Activated naive CD4-positive, alpha-beta T cell treated with anti-CD3 and anti-CD28 coated beads, Interleukin-2, amount 10 ng/mL, durations not matched to agents 7 days and 5 days (primary cell): ENCODE measurements at regions not wholly inside any gene's neighbourhood (a gene's known extent, or its start where the extent isn't known, plus 50 kb on each side); places are given as distances from the start of the nearest gene placed in this dataset.

Source experiments
- CTCF ChIA-PET: fragments of 350-600 bp; sonication (Branson Sonifier 250); formaldehyde crosslinking; loops from one replicate; lab custom pipeline; 2021; ENCODE audit warnings: antibody characterized with exemption; lab: Charles Lee
- DNase-seq: peaks from one replicate; pipeline ENCODE4 v3.0.0-alpha.2; 2020
- H3K27ac Mint-ChIP-seq: one replicate; pipeline ENCODE4 v1.8.0; 2021; ENCODE audit warnings: mild to moderate bottlenecking, moderate library complexity, mixed read lengths
- H3K27me3 Mint-ChIP-seq: one replicate; pipeline ENCODE4 v1.8.0; 2021; ENCODE audit warnings: mild to moderate bottlenecking, mixed read lengths
- H3K36me3 Mint-ChIP-seq: one replicate; pipeline ENCODE4 v1.8.0; 2021; ENCODE audit warnings: mixed read lengths
- H3K4me1 Mint-ChIP-seq: one replicate; pipeline ENCODE4 v1.8.0; 2021; ENCODE audit warnings: mixed read lengths
- H3K4me3 Mint-ChIP-seq: one replicate; pipeline ENCODE4 v1.8.0; 2021; ENCODE audit warnings: mild to moderate bottlenecking, moderate library complexity, mixed read lengths
- H3K9me3 Mint-ChIP-seq: one replicate; pipeline ENCODE4 v1.8.0; 2021; ENCODE audit warnings: mixed read lengths

DNA sequence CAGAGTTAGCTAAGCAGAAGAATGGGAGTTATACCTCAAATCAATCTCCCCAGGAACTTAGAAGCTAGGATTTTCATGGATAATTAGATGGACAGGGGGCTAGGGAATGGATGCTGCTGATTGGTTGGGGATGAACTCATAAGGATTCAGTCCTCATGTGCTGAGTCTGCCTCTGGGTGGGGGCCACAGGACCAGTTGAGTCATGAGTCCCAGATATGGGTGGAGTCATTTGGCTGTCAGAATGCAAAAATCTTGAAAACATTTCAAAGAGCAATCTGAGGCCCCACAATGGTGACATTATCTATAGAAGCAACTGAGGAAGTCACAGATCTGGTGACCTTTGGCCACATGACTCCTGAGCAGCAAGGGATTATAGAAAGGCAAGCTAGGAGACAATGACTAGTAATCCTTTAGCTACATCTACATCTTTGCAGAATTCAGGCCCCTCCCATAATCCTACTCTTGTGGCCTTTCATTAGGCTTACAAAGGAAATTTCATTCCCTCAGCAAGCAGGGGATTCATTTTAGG is 82.6 kb upstream of the CCL2 start:
- no peaks in the 10 kb centered on the region for H3K4me1 Mint-ChIP-seq
- DNase-seq, result no peak
- no peak overlapping the region for H3K4me3 Mint-ChIP-seq
- peaks cover 14% of the 10 kb centered on the region for H3K27me3 Mint-ChIP-seq
- no peaks in the 10 kb centered on the region for H3K9me3 Mint-ChIP-seq
- H3K36me3 Mint-ChIP-seq, result no peaks in the 10 kb centered on the region
- no peak overlapping the region for H3K27ac Mint-ChIP-seq
- CTCF ChIA-PET, result interaction anchor here (0.7 to 5.9 kb wide), 6 partner anchors 10 to 227 kb away, joined by 3 to 52 read pairs (median 6); partner anchors contain the start of gene CCL1

DNA sequence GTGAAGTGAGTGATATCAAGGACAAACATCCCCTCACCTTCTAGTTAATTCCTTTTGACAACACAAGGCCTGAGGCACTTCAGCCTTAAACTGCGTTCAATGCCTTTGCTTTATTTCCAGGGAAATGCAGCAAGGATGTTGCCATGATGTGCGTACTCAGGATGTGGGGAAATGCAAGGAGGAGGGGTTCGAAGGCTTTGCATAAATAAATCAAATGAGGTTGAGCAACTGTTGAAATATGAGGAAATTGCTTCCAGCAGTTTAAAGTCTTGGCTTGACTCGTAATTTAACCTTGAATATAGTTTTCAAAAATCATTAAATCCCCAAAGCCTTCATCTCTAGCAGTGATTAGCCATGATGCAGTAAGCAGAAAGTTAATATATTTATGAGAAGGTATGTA is 81.8 kb upstream of the CCL2 start:
- H3K27me3 Mint-ChIP-seq, result peaks cover 14% of the 10 kb centered on the region
- no peak overlapping the region for H3K4me3 Mint-ChIP-seq
- CTCF ChIA-PET, result interaction anchor here (5.9 kb wide), 1 partner anchor 188 kb away, joined by 52 read pairs; the partner anchor contains the start of gene CCL1
- DNase-seq, result no peak
- H3K9me3 Mint-ChIP-seq, result no peaks in the 10 kb centered on the region
- no peaks in the 10 kb centered on the region for H3K36me3 Mint-ChIP-seq
- no peak overlapping the region for H3K27ac Mint-ChIP-seq
- H3K4me1 Mint-ChIP-seq, result no peaks in the 10 kb centered on the region

DNA sequence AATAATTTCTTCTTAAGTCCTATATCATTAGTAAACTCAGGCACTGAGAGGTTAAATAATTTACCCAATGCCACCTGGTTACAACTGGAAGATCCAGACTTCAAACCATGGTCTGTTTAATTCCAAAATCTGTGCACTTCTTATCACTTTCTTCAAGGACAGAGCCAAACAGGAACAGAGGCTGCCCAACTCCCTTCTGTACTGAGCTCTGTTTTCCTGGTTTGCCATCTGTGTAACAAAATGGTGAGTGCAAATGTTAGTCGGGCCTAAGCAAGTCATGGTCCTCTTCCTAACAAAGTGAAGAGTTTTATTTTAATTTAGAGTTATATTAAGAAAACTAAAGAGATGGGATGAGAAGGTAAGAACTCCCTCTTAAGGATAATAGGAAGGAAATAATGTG is 80.6 kb upstream of the CCL2 start:
- H3K36me3 Mint-ChIP-seq, result no peaks in the 10 kb centered on the region
- no peak for DNase-seq
- CTCF ChIA-PET, result interaction anchor here (5.9 kb wide), 1 partner anchor 187 kb away, joined by 52 read pairs; the partner anchor contains the start of gene CCL1
- H3K4me1 Mint-ChIP-seq, result no peaks in the 10 kb centered on the region
- no peak overlapping the region for H3K4me3 Mint-ChIP-seq
- H3K27me3 Mint-ChIP-seq, result peaks cover 20% of the 10 kb centered on the region
- no peak overlapping the region for H3K27ac Mint-ChIP-seq
- H3K9me3 Mint-ChIP-seq, result no peaks in the 10 kb centered on the region

DNA sequence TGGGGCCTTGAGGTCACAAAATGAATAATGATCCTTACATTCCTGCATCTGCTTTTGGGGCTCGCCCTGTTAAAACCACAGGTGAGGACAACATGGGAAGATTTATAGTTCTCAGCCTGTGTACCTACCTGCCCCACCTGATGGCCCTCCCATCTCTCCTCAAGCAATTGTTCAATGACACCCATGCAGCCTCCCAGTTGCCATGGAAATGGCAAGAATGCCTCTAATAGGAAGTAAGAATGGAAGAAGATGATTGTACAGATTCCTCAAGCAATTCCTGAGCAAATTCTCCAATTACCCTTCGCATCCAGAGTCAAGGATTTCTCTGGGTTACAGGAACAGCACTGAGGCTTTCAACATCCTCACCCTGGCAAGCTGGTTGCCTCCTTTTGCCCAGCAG is 78.6 kb upstream of the CCL2 start:
- no peak overlapping the region for H3K4me3 Mint-ChIP-seq
- no peaks in the 10 kb centered on the region for H3K9me3 Mint-ChIP-seq
- no peak overlapping the region for H3K27ac Mint-ChIP-seq
- peaks cover 16% of the 10 kb centered on the region for H3K27me3 Mint-ChIP-seq
- CTCF ChIA-PET, result no interaction called here
- no peak for DNase-seq
- H3K36me3 Mint-ChIP-seq, result no peaks in the 10 kb centered on the region
- H3K4me1 Mint-ChIP-seq, result no peaks in the 10 kb centered on the region

DNA sequence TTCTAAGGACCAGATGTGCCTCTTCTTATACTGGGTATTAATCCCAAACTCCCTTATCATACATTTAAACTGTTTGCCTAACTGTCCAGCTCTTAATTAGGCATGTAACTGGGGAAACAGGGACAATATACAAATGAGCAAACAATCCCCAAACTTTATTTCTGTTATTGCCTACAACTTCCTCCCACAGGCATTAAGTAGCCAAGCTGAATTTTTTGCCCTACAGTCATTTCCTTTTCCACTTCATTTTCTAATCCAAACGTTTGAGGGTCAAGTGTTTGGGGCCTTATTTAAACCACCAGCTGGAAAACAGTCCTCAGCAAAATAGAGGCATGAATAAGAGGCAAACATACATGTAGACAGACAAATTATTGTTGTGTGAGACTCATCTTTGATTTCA is 77.4 kb upstream of the CCL2 start:
- H3K36me3 Mint-ChIP-seq, result no peaks in the 10 kb centered on the region
- peaks cover 5% of the 10 kb centered on the region for H3K4me1 Mint-ChIP-seq
- CTCF ChIA-PET, result interaction anchor here (1.5 kb wide), 1 partner anchor 184 kb away, joined by 4 read pairs; no protein-coding TSS in a partner anchor
- DNase-seq, result no peak
- no peaks in the 10 kb centered on the region for H3K9me3 Mint-ChIP-seq
- H3K27ac Mint-ChIP-seq, result no peak overlapping the region
- no peak overlapping the region for H3K4me3 Mint-ChIP-seq
- peaks cover 21% of the 10 kb centered on the region for H3K27me3 Mint-ChIP-seq

DNA sequence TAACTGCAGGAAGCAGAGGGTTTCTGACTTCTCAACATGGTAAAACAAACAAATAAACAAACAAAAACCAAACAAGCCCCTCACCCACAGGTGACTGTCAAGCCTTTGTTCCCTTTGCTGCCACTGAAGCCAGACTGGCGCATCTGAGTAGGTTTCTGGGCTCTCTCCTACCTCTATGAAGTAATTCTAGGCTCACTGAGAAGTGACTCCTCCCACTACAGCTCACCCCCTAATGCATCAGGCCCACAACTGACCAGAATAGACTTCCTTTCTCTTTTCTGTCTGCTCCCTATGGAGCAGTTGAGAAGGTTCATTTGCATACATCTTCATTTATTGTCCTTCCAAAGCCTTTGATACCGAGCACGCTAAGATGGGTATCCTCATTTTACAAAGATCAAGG is 77.0 kb upstream of the CCL2 start:
- H3K27me3 Mint-ChIP-seq, result peaks cover 23% of the 10 kb centered on the region
- H3K9me3 Mint-ChIP-seq, result no peaks in the 10 kb centered on the region
- H3K36me3 Mint-ChIP-seq, result no peaks in the 10 kb centered on the region
- H3K4me3 Mint-ChIP-seq, result no peak overlapping the region
- no peak overlapping the region for H3K27ac Mint-ChIP-seq
- no peak for DNase-seq
- peaks cover 5% of the 10 kb centered on the region for H3K4me1 Mint-ChIP-seq
- CTCF ChIA-PET, result interaction anchor here (1.5 kb wide), 1 partner anchor 184 kb away, joined by 4 read pairs; no protein-coding TSS in a partner anchor

DNA sequence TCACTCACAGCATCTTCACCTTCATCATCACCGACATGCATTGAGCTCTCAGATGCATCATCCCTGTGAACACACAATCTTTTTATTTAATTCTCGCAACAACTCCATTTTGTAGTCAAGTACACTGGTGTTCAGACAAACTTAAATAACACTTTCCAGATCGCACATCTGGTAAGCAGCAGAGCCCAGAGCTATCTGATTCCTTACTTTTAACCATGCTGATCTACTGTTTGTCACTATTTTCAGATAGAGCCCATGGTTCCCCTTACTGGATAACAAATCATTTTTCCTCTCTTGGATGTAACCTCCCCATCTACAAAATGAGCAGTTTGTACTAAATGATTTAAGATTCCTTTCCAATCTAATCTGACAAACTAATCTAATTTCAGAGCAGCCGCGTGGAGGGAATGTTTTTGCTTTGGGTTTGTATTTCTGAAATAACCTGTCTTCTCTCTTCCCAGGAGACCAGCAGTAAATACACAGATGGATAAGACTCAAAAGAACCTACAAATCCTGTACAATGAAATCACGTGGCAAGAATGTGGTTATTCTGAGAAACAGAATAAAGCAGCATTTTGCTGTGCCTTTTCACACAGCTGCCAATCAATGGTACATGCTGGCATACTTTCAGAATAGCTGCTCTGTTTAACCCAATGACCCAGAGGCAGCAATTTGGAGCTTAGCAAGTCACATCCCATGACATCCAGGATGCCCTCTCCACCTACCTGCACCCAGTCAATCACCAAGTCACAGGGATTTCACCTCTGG is 72.9 kb upstream of the CCL2 start:
- Mint-ChIP-seq H3K4me1 (peaks cover 5% of the 10 kb centered on the region), H3K4me3 (no peak overlapping the region), H3K27ac (no peak overlapping the region), H3K9me3 (no peaks in the 10 kb centered on the region), H3K27me3 (peaks cover 14% of the 10 kb centered on the region), H3K36me3 (no peaks in the 10 kb centered on the region)
- DNase-seq, result no peak
- CTCF ChIA-PET, result no interaction called here

DNA sequence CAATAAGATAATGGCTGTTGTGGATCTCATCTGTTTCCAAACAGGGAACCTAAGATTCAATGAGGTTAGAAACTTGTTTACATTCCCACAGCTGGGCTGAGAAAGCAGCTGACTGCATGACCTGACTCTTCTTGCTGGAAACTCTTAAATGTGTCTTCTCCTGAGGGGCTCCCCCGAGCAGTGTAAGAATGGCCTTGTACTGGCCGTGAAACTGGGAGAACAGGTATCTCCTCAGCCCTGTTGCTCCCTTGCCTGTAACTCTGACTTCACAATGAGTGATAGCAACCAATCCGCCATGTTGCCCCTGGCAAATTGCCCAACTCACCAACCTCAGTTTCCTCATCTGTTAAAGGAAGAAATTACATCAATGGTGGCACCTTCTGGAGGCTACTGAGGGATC is 59.1 kb upstream of the CCL2 start:
- H3K9me3 Mint-ChIP-seq, result no peaks in the 10 kb centered on the region
- no peaks in the 10 kb centered on the region for H3K4me1 Mint-ChIP-seq
- CTCF ChIA-PET, result interaction anchor here (1.0 to 3.0 kb wide), 3 partner anchors 25 to 169 kb away, joined by 3 to 36 read pairs (median 6); partner anchors contain the start of gene CCL1
- H3K27ac Mint-ChIP-seq, result no peak overlapping the region
- H3K36me3 Mint-ChIP-seq, result no peaks in the 10 kb centered on the region
- H3K27me3 Mint-ChIP-seq, result peaks cover 18% of the 10 kb centered on the region
- DNase-seq, result no peak
- no peak overlapping the region for H3K4me3 Mint-ChIP-seq

DNA sequence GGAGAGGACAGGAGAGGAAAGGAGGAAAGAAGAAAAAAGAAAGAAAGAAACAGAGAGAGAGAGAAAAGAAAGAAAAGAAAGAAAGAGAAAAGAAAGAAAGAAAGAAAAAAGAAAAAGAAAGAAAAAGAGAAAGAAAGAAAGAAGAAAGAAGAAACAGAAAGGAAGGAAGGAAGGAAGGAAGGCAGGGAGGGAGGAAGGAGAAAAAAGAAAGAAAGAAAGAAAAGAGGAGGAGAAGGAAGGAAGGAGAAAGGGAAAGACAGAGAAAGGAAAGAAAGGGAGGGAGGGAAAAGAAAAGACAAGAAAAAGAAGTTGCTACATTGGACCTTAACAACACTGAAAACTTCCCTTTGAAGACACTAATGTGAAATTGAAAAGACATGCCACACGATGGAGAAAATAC is 56.6 kb upstream of the CCL2 start:
- H3K27ac Mint-ChIP-seq, result no peak overlapping the region
- DNase-seq, result no peak
- no peaks in the 10 kb centered on the region for H3K9me3 Mint-ChIP-seq
- H3K4me1 Mint-ChIP-seq, result no peaks in the 10 kb centered on the region
- peaks cover 24% of the 10 kb centered on the region for H3K27me3 Mint-ChIP-seq
- no peak overlapping the region for H3K4me3 Mint-ChIP-seq
- CTCF ChIA-PET, result interaction anchor here (8.6 kb wide), 1 partner anchor 161 kb away, joined by 316 read pairs; the partner anchor contains the start of genes CCL1 and CCL13
- no peaks in the 10 kb centered on the region for H3K36me3 Mint-ChIP-seq

DNA sequence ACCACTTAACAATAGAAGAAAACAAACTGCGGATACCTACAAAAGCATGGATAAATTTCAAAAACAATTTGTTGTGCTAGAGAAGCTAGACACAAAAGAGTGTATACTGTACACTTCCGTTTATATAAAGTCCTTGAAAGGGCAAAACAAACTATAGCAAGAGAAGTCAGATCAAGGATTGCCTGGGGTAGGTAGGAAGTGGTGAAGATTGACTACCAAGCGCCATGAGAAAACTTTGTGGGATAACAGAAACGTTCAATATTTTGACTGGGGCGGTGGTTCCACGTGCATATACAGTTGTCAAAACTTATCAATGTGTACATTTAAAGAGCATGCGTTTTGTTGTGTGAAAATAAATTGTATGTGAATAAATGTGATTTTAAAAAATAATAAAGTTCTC is 55.6 kb upstream of the CCL2 start:
- Mint-ChIP-seq H3K36me3 (no peaks in the 10 kb centered on the region), H3K27ac (no peak overlapping the region), H3K4me1 (no peaks in the 10 kb centered on the region), H3K27me3 (peaks cover 32% of the 10 kb centered on the region), H3K4me3 (no peak overlapping the region), H3K9me3 (no peaks in the 10 kb centered on the region)
- CTCF ChIA-PET, result interaction anchor here (0.9 to 8.6 kb wide), 2 partner anchors 29 to 160 kb away, joined by 3 to 316 read pairs; partner anchors contain the start of genes CCL1 and CCL13
- DNase-seq, result no peak

DNA sequence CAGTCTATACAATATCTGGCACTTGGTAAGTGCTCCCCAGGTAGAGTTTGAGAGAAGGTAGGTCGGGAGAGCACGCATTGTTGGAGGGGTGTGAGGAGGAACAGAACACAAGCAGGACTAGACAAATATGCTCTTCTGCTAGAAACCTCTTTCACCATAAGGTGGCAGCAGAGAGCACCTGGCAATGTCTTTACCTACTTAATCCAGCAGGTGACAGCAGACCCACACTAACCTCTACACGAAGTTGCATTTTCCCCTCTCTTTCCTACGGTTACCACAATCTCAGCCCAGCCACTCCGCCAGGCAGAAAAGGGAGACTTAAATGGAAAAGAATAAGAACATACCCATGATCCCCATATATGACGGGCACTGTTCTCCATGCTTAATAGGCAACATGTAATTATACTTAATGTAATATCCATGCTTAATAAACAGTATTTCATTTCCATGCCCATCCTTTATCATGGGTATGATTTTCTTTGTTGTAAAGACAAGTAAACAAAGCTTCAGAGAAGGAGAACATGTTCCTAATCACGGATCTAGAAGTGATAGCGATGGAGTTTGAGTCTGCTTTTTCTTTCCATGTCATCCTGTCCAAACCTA is 55.1 kb upstream of the CCL2 start:
- peak; percentile 77 for DNase-seq
- Mint-ChIP-seq H3K36me3 (no peaks in the 10 kb centered on the region), H3K4me3 (no peak overlapping the region), H3K27me3 (peaks cover 32% of the 10 kb centered on the region), H3K27ac (no peak overlapping the region), H3K9me3 (no peaks in the 10 kb centered on the region), H3K4me1 (no peaks in the 10 kb centered on the region)
- CTCF ChIA-PET, result interaction anchor here (0.7 to 8.6 kb wide), 17 partner anchors 8 to 689 kb away, joined by 3 to 316 read pairs (median 6); partner anchors contain the start of genes CCL1 and CCL13

DNA sequence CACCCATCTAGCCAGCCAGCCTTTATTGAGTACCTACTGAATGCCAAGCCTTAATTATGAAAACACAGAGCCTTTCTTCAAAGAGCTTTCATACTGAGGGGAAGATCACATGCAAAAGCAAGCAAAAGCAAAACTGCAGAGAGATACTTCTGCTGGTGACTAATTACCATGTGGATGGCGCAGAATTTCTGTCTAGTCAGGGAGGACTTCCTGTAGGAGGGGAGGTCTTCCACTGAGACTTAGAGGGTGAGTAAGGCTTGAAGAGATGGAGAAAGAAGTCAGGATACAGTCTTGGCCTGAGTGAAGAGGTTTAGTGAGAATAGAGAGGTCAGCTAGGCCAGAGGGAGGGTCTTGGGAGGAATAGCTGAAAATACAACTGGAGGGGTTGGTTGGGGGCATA is 53.9 kb upstream of the CCL2 start:
- H3K27ac Mint-ChIP-seq, result no peak overlapping the region
- CTCF ChIA-PET, result interaction anchor here (0.7 to 8.6 kb wide), 13 partner anchors 15 to 919 kb away, joined by 3 to 316 read pairs (median 6); partner anchors contain the start of genes CCL1 and CCL13
- H3K9me3 Mint-ChIP-seq, result no peaks in the 10 kb centered on the region
- no peak for DNase-seq
- H3K27me3 Mint-ChIP-seq, result peaks cover 31% of the 10 kb centered on the region
- H3K4me3 Mint-ChIP-seq, result no peak overlapping the region
- no peaks in the 10 kb centered on the region for H3K36me3 Mint-ChIP-seq
- no peaks in the 10 kb centered on the region for H3K4me1 Mint-ChIP-seq

DNA sequence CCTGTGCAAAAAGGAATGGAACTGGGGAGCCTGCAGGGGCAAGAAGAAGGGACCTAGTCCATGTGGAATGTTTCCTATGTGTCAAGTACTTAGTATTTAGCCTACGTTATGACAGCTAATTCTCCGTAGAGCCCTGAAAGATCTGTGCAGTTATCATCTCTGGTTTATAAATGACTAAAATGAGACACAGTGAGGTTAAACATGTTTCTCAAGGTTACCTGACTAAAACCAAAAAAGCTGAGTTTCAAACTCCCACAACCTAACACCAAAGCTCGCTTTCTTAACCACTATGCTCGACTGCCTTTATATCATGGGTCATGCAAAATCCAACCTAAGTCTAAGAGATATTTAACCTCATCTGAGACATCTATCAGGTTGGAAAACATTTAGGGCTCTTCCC is 53.3 kb upstream of the CCL2 start:
- Mint-ChIP-seq H3K4me3 (no peak overlapping the region), H3K9me3 (no peaks in the 10 kb centered on the region), H3K4me1 (no peaks in the 10 kb centered on the region), H3K36me3 (no peaks in the 10 kb centered on the region), H3K27ac (no peak overlapping the region), H3K27me3 (peaks cover 30% of the 10 kb centered on the region)
- CTCF ChIA-PET, result interaction anchor here (1.4 to 8.6 kb wide), 7 partner anchors 30 to 918 kb away, joined by 3 to 316 read pairs (median 7); partner anchors contain the start of genes CCL1 and CCL13
- DNase-seq, result no peak

DNA sequence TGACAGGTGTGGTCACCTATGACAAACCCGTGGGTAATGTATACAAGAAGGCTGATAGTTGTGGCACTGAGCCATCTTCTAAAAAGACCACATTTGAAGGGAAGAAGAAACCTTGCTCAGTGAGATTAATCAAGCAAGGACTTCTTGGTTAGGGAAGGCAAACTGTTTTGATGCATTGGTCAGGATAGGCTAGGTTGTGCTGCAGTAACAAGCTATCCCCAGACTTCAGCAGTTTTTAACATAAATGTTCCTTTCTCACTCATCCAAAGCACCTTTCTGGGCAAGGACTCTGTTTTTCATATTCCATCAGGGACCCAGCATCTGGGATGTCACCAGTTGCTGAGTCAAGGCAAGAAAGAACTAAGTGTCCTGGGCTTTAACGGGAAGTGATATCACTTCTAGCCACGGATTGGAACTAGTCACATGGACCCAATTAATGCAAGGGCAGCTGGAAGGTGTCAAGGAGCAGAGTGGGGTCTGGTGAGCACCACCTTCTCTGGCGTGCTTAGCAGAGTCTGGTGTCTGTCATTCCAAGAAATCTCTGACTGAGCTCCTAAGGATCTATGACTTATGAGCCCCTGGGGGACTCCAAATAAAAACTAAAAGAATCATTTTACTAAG is 52.0 kb upstream of the CCL2 start:
- DNase-seq, result no peak
- Mint-ChIP-seq H3K4me1 (peaks cover 2% of the 10 kb centered on the region), H3K4me3 (no peak overlapping the region), H3K9me3 (no peaks in the 10 kb centered on the region), H3K27me3 (peaks cover 30% of the 10 kb centered on the region), H3K27ac (no peak overlapping the region), H3K36me3 (no peaks in the 10 kb centered on the region)
- CTCF ChIA-PET, result interaction anchor here (1.8 to 8.6 kb wide), 3 partner anchors 32 to 156 kb away, joined by 4 to 316 read pairs (median 17); partner anchors contain the start of genes CCL1 and CCL13
